Natural killer cell (primary cell): ENCODE measurements at regions not wholly inside any gene's neighbourhood (a gene's known extent, or its start where the extent isn't known, plus 50 kb on each side); places are given as distances from the start of the nearest gene placed in this dataset.

Experiments
- ATAC-seq, 3 donors: fragments of 150-1000 bp in 2 of 3; fragments of 200-7000 bp in 1 of 3; cut with Tn5 transposase; 1 replicate in 1 of 3; 2 replicates in 2 of 3; pipeline ENCODE4 v1.10.0; 2021; ENCODE audit warnings: mild to moderate bottlenecking in 2 of 3, moderate library complexity in 2 of 3
- DNase-seq, 2 donors: peaks; one replicate each; pipeline versions ENCODE4 v3.0.0 to v3.0.0-alpha.2; 2013 to 2021; ENCODE audit warnings: mixed read lengths in 1 of 2
- H3K27ac ChIP-seq: one replicate; pipeline ENCODE4 v1.5.1; 2013; ENCODE audit warnings: mild to moderate bottlenecking, low read length
- H3K27me3 ChIP-seq: one replicate; pipeline ENCODE4 v1.6.1; 2013; ENCODE audit warnings: low read length; ENCODE audit not compliant: control insufficient read depth, insufficient read depth
- H3K36me3 ChIP-seq: one replicate; pipeline ENCODE4 v1.6.1; 2013; ENCODE audit warnings: low read length; ENCODE audit not compliant: control insufficient read depth, insufficient read depth
- H3K4me1 ChIP-seq: one replicate; pipeline ENCODE4 v1.6.1; 2013; ENCODE audit warnings: low read length; ENCODE audit not compliant: control insufficient read depth, insufficient read depth
- H3K4me3 ChIP-seq: one replicate; pipeline ENCODE4 v1.5.1; 2013; ENCODE audit warnings: low read length
- H3K9me3 ChIP-seq: one replicate; pipeline ENCODE4 v1.6.1; 2013; ENCODE audit warnings: low read length; ENCODE audit not compliant: control insufficient read depth, insufficient read depth
- H3K27ac Mint-ChIP-seq, 2 donors: one replicate each; pipeline ENCODE4 v1.8.0; 2022; ENCODE audit warnings: mild to moderate bottlenecking in 2 of 2, mixed read lengths in 2 of 2, moderate library complexity in 1 of 2
- H3K27me3 Mint-ChIP-seq, 2 donors: one replicate each; pipeline ENCODE4 v1.8.0; 2022; ENCODE audit warnings: low read depth in 2 of 2, mixed read lengths in 2 of 2
- H3K36me3 Mint-ChIP-seq: one replicate; pipeline ENCODE4 v1.8.0; 2022; ENCODE audit warnings: mixed read lengths
- H3K4me1 Mint-ChIP-seq, 2 donors: one replicate each; pipeline ENCODE4 v1.8.0; 2022; ENCODE audit warnings: mixed read lengths in 2 of 2
- H3K4me3 Mint-ChIP-seq: one replicate; pipeline ENCODE4 v1.8.0; 2022; ENCODE audit warnings: mild to moderate bottlenecking, moderate library complexity, mixed read lengths
- H3K9me3 Mint-ChIP-seq, 2 donors: one replicate each; pipeline ENCODE4 v1.8.0; 2022; ENCODE audit warnings: mixed read lengths in 2 of 2
- WGBS: methylation state at CpG from one replicate; pipeline ENCODE4 v1.1.7; 2013; ENCODE audit warnings: missing lambda C conversion rate; ENCODE audit not compliant: insufficient coverage; 5-methylcytosine and 5-hydroxymethylcytosine counted together
- intact Hi-C: fragments of 100-400 bp; cut with micrococcal nuclease; formaldehyde crosslinking; loops from one replicate; pipeline ENCODE4 v1.14.2; 2022
- TF ChIP-seq, protein P1 (sequence below): fragments of 200-600 bp; IDR thresholded peaks from one replicate; pipeline ENCODE4 v1.8.0; 2022; ENCODE audit warnings: antibody characterized with exemption

DNA sequence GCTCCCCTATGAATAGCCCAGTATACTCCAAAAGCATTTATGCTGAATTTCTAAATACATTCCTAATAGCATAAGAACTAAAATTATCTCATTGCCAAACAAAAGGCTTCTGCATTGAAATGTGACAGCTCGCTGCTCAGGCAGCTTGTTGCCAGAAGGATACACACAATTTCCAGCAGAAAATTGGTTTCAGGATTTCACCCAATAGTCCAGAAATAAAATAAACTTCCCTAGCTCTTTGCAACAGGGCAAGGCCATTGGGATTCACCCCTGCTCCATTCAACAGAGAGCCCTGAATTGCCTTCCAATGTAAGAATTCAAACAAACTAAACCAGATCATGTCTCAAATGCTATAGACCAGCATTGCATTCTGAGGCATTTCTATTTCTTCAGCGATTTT, 70.7 kb downstream of the RBM43 start:
- Histone ChIP-seq H3K4me3 (no peak overlapping the region), H3K4me1 (no peaks in the 10 kb centered on the region), H3K36me3 (no peaks in the 10 kb centered on the region), H3K9me3 (no peaks in the 10 kb centered on the region), H3K27ac (no peak overlapping the region), H3K27me3 (no peaks in the 10 kb centered on the region)
- Mint-ChIP-seq H3K36me3 (no peaks in the 10 kb centered on the region), H3K27ac (no peak overlapping the region), H3K27me3 (peaks cover 0 to 6% of the 10 kb centered on the region in 2 donors), H3K9me3 (no peaks in the 10 kb centered on the region), H3K4me3 (no peak overlapping the region), H3K4me1 (peaks cover 5% of the 10 kb centered on the region in 2 donors)
- intact Hi-C loops: no loop called here
- TF ChIP-seq, protein P1, sequence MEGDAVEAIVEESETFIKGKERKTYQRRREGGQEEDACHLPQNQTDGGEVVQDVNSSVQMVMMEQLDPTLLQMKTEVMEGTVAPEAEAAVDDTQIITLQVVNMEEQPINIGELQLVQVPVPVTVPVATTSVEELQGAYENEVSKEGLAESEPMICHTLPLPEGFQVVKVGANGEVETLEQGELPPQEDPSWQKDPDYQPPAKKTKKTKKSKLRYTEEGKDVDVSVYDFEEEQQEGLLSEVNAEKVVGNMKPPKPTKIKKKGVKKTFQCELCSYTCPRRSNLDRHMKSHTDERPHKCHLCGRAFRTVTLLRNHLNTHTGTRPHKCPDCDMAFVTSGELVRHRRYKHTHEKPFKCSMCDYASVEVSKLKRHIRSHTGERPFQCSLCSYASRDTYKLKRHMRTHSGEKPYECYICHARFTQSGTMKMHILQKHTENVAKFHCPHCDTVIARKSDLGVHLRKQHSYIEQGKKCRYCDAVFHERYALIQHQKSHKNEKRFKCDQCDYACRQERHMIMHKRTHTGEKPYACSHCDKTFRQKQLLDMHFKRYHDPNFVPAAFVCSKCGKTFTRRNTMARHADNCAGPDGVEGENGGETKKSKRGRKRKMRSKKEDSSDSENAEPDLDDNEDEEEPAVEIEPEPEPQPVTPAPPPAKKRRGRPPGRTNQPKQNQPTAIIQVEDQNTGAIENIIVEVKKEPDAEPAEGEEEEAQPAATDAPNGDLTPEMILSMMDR: no peak
- WGBS: 88% methylated on average over 2 of the region's 2 CpGs
- ATAC-seq: no peak
- no peak for DNase-seq

DNA sequence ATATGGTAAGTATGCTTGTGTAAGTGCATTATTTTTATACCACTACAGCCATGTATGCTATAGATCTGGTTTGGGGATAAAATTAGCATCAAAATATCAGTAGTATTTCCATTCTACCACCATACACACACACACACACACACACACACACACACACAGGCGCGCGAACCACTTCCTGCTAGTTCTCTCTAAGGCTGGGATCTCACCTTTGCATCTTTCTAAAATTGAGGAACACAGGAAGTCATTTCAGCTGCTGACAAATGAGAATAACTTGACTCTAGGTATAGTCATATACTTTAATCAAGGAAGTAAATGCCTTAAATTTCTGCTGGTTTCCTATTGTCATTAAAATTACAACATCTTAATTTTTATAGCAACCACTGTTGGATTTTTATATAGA, 72.5 kb downstream of the RBM43 start:
- Histone ChIP-seq H3K27ac (no peak overlapping the region), H3K9me3 (no peaks in the 10 kb centered on the region), H3K4me3 (no peak overlapping the region), H3K27me3 (no peaks in the 10 kb centered on the region), H3K4me1 (no peaks in the 10 kb centered on the region), H3K36me3 (no peaks in the 10 kb centered on the region)
- ATAC-seq: peak in 1 of 3 donors; percentile 50
- peak overlapping the region in 1 of 2 donors; percentile 31 for H3K27ac Mint-ChIP-seq
- peak in 1 of 2 donors; percentile 51 for DNase-seq
- H3K27me3 Mint-ChIP-seq: peaks cover 0 to 6% of the 10 kb centered on the region in 2 donors
- H3K4me1 Mint-ChIP-seq: peaks cover 5% of the 10 kb centered on the region in 2 donors
- 0% methylated on average over 2 of the region's 3 CpGs for WGBS
- no peak overlapping the region for H3K4me3 Mint-ChIP-seq
- no peaks in the 10 kb centered on the region for H3K9me3 Mint-ChIP-seq
- intact Hi-C loops: no loop called here
- TF ChIP-seq, protein P1: no peak
- H3K36me3 Mint-ChIP-seq: no peaks in the 10 kb centered on the region

DNA sequence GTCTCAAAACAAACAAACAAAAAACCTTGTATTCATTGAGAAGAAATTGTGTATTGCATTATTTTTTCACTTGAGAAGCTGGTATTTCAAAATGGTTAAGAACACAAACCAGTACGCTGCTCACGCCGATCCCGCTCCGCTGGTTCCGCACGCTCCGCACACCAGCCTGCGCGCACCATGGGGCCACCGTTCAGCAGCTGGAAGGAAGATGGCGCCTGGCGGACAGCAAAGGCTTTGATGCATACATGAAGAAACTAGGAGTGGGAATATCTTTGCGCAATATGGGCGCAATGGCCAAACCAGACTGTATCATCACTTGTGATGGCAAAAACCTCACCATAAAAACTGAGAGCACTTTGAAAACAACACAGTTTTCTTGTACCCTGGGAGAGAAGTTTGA, 75.7 kb downstream of the RBM43 start:
- H3K36me3 ChIP-seq: no peaks in the 10 kb centered on the region
- Mint-ChIP-seq H3K27me3 (peaks cover 0 to 6% of the 10 kb centered on the region in 2 donors), H3K27ac (no peak overlapping the region), H3K4me1 (peaks cover 5% of the 10 kb centered on the region in 2 donors), H3K4me3 (no peak overlapping the region), H3K9me3 (no peaks in the 10 kb centered on the region), H3K36me3 (no peaks in the 10 kb centered on the region)
- WGBS: 96% methylated on average over 15 of the region's 15 CpGs
- no peak for ATAC-seq
- H3K4me1 ChIP-seq: no peaks in the 10 kb centered on the region
- H3K4me3 ChIP-seq: no peak overlapping the region
- H3K9me3 ChIP-seq: no peaks in the 10 kb centered on the region
- no peak overlapping the region for H3K27ac ChIP-seq
- intact Hi-C loops: no loop called here
- no peaks in the 10 kb centered on the region for H3K27me3 ChIP-seq
- TF ChIP-seq, protein P1: no peak
- DNase-seq: no peak
